ENCODE measurements at regions not wholly inside any gene's neighbourhood (a gene's known extent, or its start where the extent isn't known, plus 50 kb on each side); places are given as distances from the start of the nearest gene placed in this dataset.

- Histone ChIP-seq H3K9ac (replicated peaks in 1 of 4; ENCODE audit: extremely low read depth in 1 of 4, low read depth in 3 of 4, low read length in 3 of 4) (no peak overlapping the region), H4K91ac (replicated peaks; ENCODE audit: insufficient read length, low read length) (no peak overlapping the region), H3K23me2 (ENCODE audit: low read depth, low read length) (peaks cover 2% of the 10 kb centered on the region; the same call in 1 of the 2 replicates), H3K79me2 (ENCODE audit: control insufficient read depth in 1 of 2, insufficient read depth in 2 of 2, low read length in 2 of 2) (no peaks in the 10 kb centered on the region), H4K5ac (ENCODE audit: insufficient read length, low read depth, low read length) (no peak overlapping the region), H3K14ac (ENCODE audit: insufficient read length) (no peak overlapping the region), H3K79me1 (ENCODE audit: low read depth, low read length) (no peaks in the 10 kb centered on the region), H2BK120ac (replicated peaks; ENCODE audit: low read depth, low read length) (no peak overlapping the region), H3K27ac (ENCODE audit: low read depth, low read length) (no peak overlapping the region), H2AK5ac (ENCODE audit: low read depth, low read length) (no peak overlapping the region), H3K4me2 (ENCODE audit: insufficient read depth in 1 of 2, low read depth in 2 of 2, low read length in 2 of 2) (no peak overlapping the region), H4K20me1 (replicated peaks in 1 of 2; ENCODE audit: control insufficient read depth in 1 of 2, insufficient read depth in 2 of 2, low read length in 2 of 2) (no peaks in the 10 kb centered on the region), H3K56ac (replicated peaks; ENCODE audit: insufficient read length, low read depth, low read length) (no peak overlapping the region), H2BK20ac (ENCODE audit: low read length) (no peak overlapping the region), H3K4ac (replicated peaks; ENCODE audit: insufficient read length, low read depth, low read length) (no peak overlapping the region), H3K9me3 (ENCODE audit: insufficient read depth in 2 of 2, low read depth in 1 of 2, low read length in 1 of 2) (0 out of 4 replicates have a peak, but pooled peaks cover 0 to under 1% of the 10 kb centered on the region in 2 experiments), H2BK15ac (ENCODE audit: low read length) (no peak overlapping the region), H4K8ac (ENCODE audit: extremely low read depth, insufficient read depth, low read length) (no peak overlapping the region), H2AFZ (ENCODE audit: low read length) (no peak overlapping the region), H3K36me3 (ENCODE audit: control insufficient read depth in 2 of 4, insufficient read depth in 4 of 4, low read length in 3 of 4) (peaks cover 0 to under 1% (median 0%) of the 10 kb centered on the region in 4 experiments; a peak in 3 of 8 replicates), H3K27me3 (replicated peaks in 1 of 4; ENCODE audit: control insufficient read depth in 3 of 4, extremely low read depth in 1 of 4, insufficient read depth in 3 of 4, low read length in 3 of 4) (no peaks in the 10 kb centered on the region), H3K4me1 (replicated peaks in 1 of 4; ENCODE audit: control insufficient read depth in 3 of 4, insufficient read depth in 4 of 4, low read length in 3 of 4) (no peaks in the 10 kb centered on the region), H3K4me3 (ENCODE audit: extremely low read depth in 1 of 4, insufficient read depth in 2 of 4, low read depth in 3 of 4, low read length in 4 of 4) (no peak overlapping the region), H3K18ac (ENCODE audit: extremely low read depth, low read length) (no peak overlapping the region), H2BK12ac (ENCODE audit: low read depth, low read length) (no peak overlapping the region), H2BK5ac (ENCODE audit: low read depth, low read length) (no peak overlapping the region), H3K23ac (ENCODE audit: insufficient read length) (no peak overlapping the region)
- DNase-seq (ENCODE audit: low read depth in 1 of 2, low spot score in 2 of 2) (no peak), FAIRE-seq (no peak)
- CTCF ChIA-PET (ENCODE audit: partially characterized antibody): interaction anchor here (1.6 kb wide), 1 partner anchor 15 kb away, joined by 4 read pairs; no protein-coding TSS in a partner anchor
- TF ChIP-seq RNF2 (IDR thresholded peaks at IDR 0.05; ENCODE audit: borderline replicate concordance, low read depth, low read length, missing control alignments, poor library complexity, severe bottlenecking): no peak
- TF ChIP-seq POLR2A (IDR thresholded peaks at IDR 0.05; ENCODE audit: control extremely low read depth in 1 of 2, low read depth in 2 of 2, low read length in 2 of 2): no peak
- no peak for TF ChIP-seq GABPA (IDR thresholded peaks at IDR 0.05; ENCODE audit: borderline replicate concordance, insufficient read depth, low read length)
- no peak for TF ChIP-seq CEBPB (IDR thresholded peaks at IDR 0.05; ENCODE audit: low read depth, low read length)
- TF ChIP-seq JUN (IDR thresholded peaks at IDR 0.05; ENCODE audit: low read depth, low read length): no peak
- TF ChIP-seq TEAD4 (IDR thresholded peaks at IDR 0.05; ENCODE audit: low read depth, low read length): no peak
- TF ChIP-seq CTBP2 (IDR thresholded peaks at IDR 0.05; ENCODE audit: borderline replicate concordance, insufficient read depth, insufficient read length, low read length): no peak
- no peak for TF ChIP-seq SRF (IDR thresholded peaks at IDR 0.05; ENCODE audit: low read depth, low read length)
- TF ChIP-seq CBX5 (IDR thresholded peaks at IDR 0.05; ENCODE audit: low read depth, low read length): no peak
- TF ChIP-seq E2F6 (IDR thresholded peaks at IDR 0.05): no peak
- POLR2A ChIA-PET (ENCODE audit: partially characterized antibody): no interaction called here
These were observed 107.7 kb downstream of the EHF start for GRCh38 chr11:34728609-34729008.

All from H1 (cell line).